Kidney epithelial cell (primary cell): ENCODE measurements at regions not wholly inside any gene's neighbourhood (a gene's known extent, or its start where the extent isn't known, plus 50 kb on each side); places are given as distances from the start of the nearest gene placed in this dataset.

Experiments
- DNase-seq: peaks from one replicate; pipeline ENCODE4 v3.0.0-alpha.2; 2010; ENCODE audit warnings: low read depth
- H3K27me3 ChIP-seq: 2 replicates; pipeline ENCODE4 v1.6.0; 2011; ENCODE audit warnings: low read length; ENCODE audit not compliant: control insufficient read depth, insufficient read depth
- H3K36me3 ChIP-seq: 2 replicates; pipeline ENCODE4 v1.5.1; 2011; ENCODE audit warnings: low read length; ENCODE audit not compliant: control insufficient read depth, insufficient read depth
- H3K4me3 ChIP-seq: 2 replicates; pipeline ENCODE4 v1.5.1; 2011; ENCODE audit warnings: low read depth, mild to moderate bottlenecking, control low read depth, low read length
- CTCF ChIP-seq: IDR thresholded peaks from 2 replicates; pipeline ENCODE4 v1.5.1; 2011; ENCODE audit warnings: mild to moderate bottlenecking, moderate library complexity, low read length, control low read depth, inconsistent platforms; ENCODE audit not compliant: insufficient read depth, poor library complexity, severe bottlenecking

- Histone ChIP-seq H3K36me3 (no peaks in the 10 kb centered on the region), H3K27me3 (no peaks in the 10 kb centered on the region), H3K4me3 (no peak overlapping the region)
- no peak for TF ChIP-seq CTCF
- no peak for DNase-seq
These were observed 348.9 kb upstream of the ISL1 start for GRCh38 chr5:51034222-51034901.

DNA sequence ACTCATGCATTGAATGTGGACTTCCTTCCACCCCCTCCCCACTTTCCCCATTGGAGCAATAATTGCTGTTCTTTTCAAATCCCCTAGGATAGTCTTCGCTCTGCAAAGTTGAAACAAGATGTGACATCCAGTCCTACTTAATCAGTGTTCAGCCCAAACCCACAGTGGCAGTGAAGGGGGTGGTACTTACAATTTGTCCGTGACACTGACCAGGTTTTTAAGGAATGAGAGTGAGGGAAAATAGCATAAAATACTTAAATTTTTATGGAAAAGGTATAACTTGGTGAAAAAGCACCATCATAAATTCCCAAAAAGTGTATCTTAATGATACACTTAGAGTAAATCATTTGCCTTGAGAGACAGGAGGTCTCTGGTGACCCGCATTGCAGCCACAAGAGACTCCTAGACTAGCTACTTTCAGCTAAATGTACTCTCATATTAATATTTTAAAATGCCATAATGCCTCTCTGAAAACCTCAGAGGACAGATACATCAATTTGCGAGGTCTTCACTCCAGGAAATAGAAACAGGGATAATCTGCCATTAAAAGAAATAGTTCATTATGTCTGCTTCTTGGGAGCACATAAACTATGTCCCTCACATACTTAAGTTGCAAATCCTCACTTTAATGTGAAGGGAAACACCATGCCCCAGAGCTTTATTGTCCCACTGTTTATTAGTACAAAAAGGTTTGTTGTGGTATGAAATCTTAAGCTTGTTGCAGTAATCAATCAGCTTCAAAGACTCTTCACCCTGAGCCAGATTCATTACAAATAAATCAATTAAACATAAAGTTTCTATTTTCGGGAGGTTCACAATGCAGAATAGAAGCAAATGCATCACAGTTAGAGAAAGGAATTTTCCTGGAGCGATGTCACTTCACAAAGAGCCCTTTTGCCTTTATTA is 343.6 kb upstream of the ISL1 start:
- Histone ChIP-seq H3K4me3 (no peak overlapping the region), H3K36me3 (no peaks in the 10 kb centered on the region), H3K27me3 (no peaks in the 10 kb centered on the region)
- no peak for DNase-seq
- TF ChIP-seq CTCF = no peak

DNA sequence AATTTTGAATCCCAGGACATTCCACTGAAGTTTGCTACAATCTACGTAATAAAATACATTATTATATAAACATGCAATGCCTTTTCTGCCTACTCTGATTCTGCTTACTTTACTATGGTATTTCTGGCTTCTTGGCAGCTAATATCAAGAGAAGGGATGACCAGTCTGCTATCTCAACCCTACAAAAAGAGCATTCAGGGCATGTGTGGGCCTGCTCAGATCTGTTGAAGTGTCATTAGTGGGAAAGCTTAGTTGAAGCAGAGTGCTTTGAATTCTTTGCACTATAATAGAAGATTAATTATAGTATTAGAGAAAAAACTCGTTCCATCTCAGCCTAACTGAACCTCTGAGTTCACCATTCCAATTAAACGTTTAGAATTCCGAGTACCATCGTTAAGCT is 339.5 kb upstream of the ISL1 start:
- no peak for DNase-seq
- no peaks in the 10 kb centered on the region for H3K36me3 ChIP-seq
- H3K27me3 ChIP-seq = no peaks in the 10 kb centered on the region
- H3K4me3 ChIP-seq = no peak overlapping the region
- TF ChIP-seq CTCF = no peak

- no peak for DNase-seq
- H3K36me3 ChIP-seq = no peaks in the 10 kb centered on the region
- no peaks in the 10 kb centered on the region for H3K27me3 ChIP-seq
- no peak for TF ChIP-seq CTCF
- no peak overlapping the region for H3K4me3 ChIP-seq
These were observed 335.9 kb upstream of the ISL1 start for GRCh38 chr5:51047369-51047768.

DNA sequence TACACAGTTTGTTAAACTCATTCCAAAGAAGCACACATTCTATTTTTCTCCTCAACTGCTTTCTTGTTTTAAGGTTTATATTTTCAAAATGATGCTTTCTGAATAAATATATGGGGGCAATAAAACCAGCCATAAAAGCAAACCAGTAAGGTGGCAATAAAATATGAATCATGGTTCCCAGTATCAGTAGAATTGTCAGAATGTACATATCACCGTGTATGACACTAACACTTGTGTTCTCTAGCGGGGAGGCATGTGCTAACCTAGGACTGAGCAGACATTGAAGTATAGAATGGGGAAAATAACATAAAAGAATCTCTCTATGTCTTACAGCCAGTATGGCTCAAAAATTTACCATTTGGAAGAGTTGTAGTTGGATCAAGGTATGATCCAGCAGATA is 329.9 kb upstream of the ISL1 start:
- H3K27me3 ChIP-seq = no peaks in the 10 kb centered on the region
- no peak overlapping the region for H3K4me3 ChIP-seq
- no peak for DNase-seq
- H3K36me3 ChIP-seq = no peaks in the 10 kb centered on the region
- TF ChIP-seq CTCF = no peak
